Stimulated activated CD4-positive, alpha-beta T cell treated with anti-CD3 and anti-CD28 coated beads, Interleukin-1b, Interleukin-23, amount 100 ng/mL, for 48 hours (primary cell): ENCODE measurements at regions not wholly inside any gene's neighbourhood (a gene's known extent, or its start where the extent isn't known, plus 50 kb on each side); places are given as distances from the start of the nearest gene placed in this dataset.
"Not testable (repeated sequence)": the region's sequence is repeated elsewhere in the genome, so short reads cannot be mapped to it uniquely, and the experiment has no call there.

Experiments used
- DNase-seq: peaks from one replicate; pipeline ENCODE4 v3.0.0-alpha.2; 2020

DNA sequence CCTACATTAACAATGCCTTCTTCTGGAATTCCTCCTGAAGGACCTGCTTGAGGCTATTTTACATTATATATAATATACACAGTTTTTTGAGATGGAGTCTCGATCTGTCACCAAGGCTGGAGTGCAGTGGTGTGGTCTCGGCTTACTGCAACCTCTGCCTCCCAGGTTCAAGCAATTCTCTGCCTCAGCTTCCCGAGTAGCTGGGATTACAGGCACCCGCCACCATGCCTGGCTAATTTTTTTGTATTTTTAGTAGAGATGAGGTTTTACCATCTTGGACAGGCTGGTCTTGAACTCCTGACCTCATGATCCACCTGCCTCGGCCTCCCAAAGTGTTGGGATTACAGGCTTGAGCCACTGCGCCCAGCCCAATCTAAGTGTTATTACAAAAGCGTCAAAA lies 71.9 kb upstream of the PRR23C start:
- not testable (repeated sequence) for DNase-seq

- DNase-seq: peak; percentile 19
Measured at GRCh38 chr3:139117136-139117675, 72.5 kb upstream of the PRR23C start.

DNA sequence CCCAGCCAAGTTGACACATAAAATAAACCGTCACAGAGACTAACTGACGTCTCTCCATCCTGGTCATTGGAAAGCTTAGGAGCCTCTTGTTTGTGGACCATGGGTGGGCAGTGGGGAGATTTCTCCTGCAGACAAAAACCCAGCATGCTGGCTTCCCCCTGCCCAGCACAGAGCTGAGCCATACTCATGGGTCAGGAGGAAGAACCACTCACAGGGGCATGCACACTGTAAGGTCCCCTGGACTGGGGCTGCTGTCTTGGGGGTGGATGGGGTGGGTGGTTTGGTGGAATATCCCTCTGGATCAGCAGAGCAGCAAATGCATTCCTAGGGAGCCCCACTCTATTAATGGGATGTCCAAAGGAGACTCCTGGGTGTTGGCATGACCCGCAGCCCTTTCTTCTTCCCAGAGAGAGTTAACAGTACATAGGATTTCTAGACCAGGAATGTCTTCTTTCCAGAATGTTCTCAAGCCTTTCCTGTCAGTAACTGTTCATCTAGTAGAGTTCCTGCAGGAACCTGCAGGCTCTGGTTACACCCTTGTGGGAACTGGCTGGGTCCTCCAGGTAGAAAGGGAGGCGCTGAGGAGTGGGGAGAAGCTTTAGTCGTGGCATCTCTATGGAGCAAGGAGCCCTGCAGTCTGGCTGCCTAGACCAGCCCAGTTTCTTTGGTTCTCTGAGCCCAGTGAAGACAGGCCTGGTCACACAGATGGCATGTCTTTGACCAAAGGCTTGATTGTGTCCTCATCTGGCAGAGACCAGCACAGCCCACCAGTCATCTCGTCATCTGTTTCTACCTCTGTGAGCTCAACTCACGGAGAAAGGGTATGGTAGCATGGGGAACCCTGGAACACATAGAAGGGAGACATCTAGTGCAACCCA lies 73.4 kb upstream of the PRR23C start:
- DNase-seq: no peak

GRCh38 chr3:139118835-139119234 lies 74.1 kb upstream of the PRR23C start:
- no peak for DNase-seq

- DNase-seq: no peak
Measured at GRCh38 chr3:139119331-139120025, 74.8 kb upstream of the PRR23C start.

DNA sequence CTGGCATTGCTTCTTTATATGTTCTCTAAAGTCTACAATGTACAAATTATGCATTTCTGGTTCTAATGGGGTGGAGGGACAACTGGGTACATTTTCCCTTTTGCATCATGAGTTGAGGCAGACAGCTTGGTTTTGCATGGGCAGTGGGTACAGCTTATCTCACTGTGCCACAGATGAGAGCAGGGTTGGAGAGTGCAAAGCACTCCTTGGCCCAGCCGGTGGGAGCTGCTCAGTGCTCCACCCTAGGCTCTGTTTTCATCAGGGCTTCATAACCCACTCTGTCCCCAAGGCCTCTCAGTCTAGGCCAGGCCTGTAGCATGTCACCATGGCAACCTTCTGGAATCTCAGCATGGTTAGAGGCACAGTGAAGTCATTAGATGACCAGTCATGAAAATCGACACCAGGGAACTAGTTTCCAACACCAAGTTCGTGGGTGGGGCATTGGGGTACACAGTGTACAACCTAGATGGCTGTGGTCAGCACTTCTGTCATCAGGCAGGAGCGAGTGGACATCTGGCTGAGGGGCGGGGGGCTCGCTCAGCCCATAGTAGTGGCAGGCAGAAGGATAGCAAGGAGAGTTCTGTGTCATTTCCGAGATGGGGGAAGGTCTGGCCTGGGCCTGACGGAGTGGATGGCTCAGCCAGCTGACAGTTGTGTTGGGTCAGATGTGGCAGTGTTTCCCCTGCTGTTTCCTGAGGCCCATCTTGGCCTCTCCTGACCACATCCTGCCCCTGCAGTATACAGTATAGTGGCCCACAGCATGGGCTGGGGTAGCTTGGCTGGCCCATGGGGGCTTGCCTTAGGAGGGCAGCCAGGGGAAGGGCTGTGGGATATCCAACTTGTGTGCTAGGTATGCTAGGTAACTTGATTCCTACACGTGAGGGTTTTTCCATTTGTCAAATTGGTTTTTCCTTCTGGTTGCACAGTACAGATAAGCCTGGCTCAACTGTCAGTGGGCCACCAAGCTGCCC lies 75.7 kb upstream of the PRR23C start:
- DNase-seq: no peak

DNA sequence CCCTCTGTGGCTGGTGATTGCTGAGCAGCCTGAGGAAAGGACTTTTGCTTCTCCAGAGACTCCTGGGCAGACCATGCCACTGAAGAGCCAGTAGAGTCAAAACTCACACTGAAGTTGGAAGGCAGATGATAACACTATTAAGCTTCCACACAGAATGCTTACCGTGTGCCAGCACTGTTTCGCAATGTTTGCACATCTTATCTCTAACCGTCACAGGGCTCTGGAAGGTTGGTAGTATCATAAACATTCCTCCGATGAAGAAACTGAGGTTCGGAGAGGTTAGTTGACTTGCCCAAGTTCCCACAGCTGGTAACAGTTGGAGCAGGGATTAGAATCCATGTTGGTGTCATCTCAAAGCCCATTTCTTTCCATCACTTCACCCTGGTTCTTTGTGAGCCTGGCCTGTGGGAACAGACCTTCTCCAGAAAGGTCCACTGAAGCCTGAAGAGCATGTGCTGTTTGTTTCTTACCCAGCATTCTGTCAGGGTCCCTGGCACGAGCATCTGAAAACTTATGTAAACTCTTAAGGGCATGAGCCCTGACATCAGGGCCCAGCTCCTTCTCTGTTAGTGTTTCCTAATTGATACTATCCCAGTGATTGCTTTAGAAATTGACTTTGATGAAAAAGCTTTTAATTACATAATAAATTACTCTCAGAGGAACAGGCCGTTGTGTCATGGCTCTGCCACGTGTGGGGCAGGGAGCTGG lies 77.0 kb upstream of the PRR23C start:
- no peak for DNase-seq

GRCh38 chr3:139122221-139122581 lies 77.5 kb upstream of the PRR23C start:
- DNase-seq: no peak

DNA sequence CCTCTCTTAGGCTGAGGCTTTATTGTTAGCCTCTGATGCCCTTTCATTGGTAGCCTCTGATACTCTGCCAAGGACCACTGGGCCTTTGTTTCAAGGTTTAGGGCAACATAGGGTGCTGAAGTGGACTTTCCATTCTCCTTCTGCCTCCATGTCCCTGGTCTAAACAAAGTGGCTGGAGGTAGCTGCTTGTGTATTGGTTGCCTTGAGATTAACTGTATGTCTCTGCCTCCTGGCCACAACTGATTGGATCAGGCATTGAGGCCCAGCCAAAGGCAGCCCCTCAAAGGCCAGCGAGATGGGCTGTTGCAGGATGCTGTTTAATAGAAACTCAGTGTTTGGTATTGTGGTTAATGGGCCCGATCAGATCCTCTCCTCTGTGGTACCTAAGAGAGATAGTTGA lies 77.9 kb upstream of the PRR23C start:
- no peak for DNase-seq

GRCh38 chr3:139123377-139124095 lies 78.8 kb upstream of the PRR23C start:
- no peak for DNase-seq

GRCh38 chr3:139124197-139124596 lies 79.5 kb upstream of the PRR23C start:
- no peak for DNase-seq

DNA sequence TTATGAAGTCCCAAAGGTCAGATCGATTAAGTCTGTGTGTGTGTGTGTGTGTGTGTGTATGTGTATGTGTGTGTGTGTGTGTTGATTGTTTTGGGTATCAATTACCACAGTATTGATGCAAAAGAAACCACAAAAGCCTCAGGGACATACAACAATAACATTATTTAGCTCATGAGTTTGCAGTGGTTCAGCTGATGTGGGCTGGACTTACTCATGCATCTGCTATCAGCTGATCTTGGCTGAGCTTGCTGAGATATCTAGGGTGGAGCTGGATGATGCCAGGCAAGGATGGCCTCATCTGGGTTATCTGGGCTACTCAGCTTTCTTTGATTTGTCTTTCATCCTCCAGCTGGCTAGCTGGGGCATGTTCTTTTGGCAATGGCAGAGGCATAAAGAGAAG lies 82.4 kb upstream of the PRR23C start:
- DNase-seq: no peak

DNA sequence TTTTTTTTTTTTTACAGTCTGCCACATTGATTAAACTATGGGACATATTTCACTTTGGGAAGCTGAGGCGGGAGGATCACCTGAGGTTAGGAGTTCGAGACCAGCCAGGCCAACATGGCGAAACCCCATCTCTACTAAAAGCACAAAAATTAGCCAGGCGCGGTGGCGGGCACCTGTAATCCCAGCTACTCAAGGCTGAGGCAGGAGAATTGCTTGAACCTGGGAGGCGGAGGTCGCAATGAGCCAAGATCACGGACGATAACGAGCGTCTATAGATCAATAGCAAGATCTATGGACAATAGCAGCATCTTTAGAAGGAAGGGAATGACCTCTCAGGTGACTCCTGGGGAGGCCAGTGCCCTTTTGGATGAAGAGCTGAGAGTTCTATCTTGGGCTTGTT lies 82.9 kb upstream of the PRR23C start:
- not testable (repeated sequence) for DNase-seq

- no peak for DNase-seq
Measured at GRCh38 chr3:139128803-139129202, 84.1 kb upstream of the PRR23C start.

- DNase-seq: no peak
Measured at GRCh38 chr3:139129892-139130291, 85.2 kb upstream of the PRR23C start.

GRCh38 chr3:139130390-139131140 lies 85.9 kb upstream of the PRR23C start:
- no peak for DNase-seq

- DNase-seq: no peak
Measured at GRCh38 chr3:139131951-139132350, 87.3 kb upstream of the PRR23C start.

- no peak for DNase-seq
Measured at GRCh38 chr3:139132976-139133375, 88.3 kb upstream of the PRR23C start.

GRCh38 chr3:139134678-139135372 lies 90.1 kb upstream of the PRR23C start:
- DNase-seq: no peak

DNA sequence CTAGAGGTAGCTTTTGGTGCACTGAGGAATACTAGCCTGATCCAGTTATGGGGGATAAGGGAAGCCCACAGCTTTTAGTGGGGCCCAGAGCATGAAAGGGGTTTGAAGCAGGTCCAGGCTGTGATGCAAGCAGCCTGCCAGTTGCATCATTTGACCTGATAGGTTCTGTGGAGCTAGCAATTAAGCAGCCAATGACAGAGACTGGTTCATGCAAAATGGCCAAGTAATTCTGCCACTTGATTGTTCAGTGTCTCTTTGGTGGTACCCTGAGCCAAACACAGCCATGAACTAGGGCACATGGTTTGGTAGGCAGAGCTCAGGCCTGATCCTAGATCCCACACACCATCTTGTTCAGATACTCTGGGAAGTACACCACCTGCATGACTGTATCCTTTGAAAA lies 91.0 kb upstream of the PRR23C start:
- DNase-seq: no peak
